Heart left ventricle (tissue), 13 donors: ENCODE measurements at regions not wholly inside any gene's neighbourhood (a gene's known extent, or its start where the extent isn't known, plus 50 kb on each side); places are given as distances from the start of the nearest gene placed in this dataset.

Source experiments
- POLR2A ChIP-seq, 2 donors: fragments of 450-650 bp; IDR thresholded peaks; one replicate each; pipeline ENCODE4 v1.6.1; 2017; ENCODE audit warnings: antibody characterized with exemption in 2 of 2, mild to moderate bottlenecking in 2 of 2, moderate library complexity in 2 of 2
- TF ChIP-seq, protein P1 (sequence below), 12 donors: fragments of 200-600 bp; sonication (generic) in 4 of 12; IDR thresholded peaks; one replicate each; pipeline versions ENCODE4 v1.5.0 to v1.8.0; 2018 to 2022; ENCODE audit warnings: antibody characterized with exemption in 12 of 12, mild to moderate bottlenecking in 5 of 12
- donor health status: ischemic (EF 13 %, LVEDD 7.1; RV severe dilation, severe dysfunction).
- donor health status: DM: no; HTN: yes; CAD: no.
- donor health status: DM: no; HTN: no; CAD: no.
- donor health status: ischemic (EF 25% LVEDD 6.9; RV normal size, moderate dysfunction).
- donor health status: ischemic (EF 25% LVEDD 5.7; RV mildly dilated, moderate dysfunction).
- donor health status: ischemic (EF 35%, LVEDD 5.7; RV mildly dilated, moderate dysfunction).
- donor health status: nonischemic (EF 11% LVEDD 7.7; RV severe dilation, severe dysfunction).
- donor health status: DM: yes; HTN: yes; CAD: no.
- donor health status: PGD.
- donor health status: ischemic (EF 29% LVEDD 5.4; RV normal size, mild dysfunction).
- donor health status: nonischemic (EF 23%, LVEDD 6.1; RV moderate dilation, normal function).

GRCh38 chr3:88239870-88240269 lies 90.1 kb downstream of the C3orf38 start:
- no peak for TF ChIP-seq POLR2A (IDR thresholded peaks at IDR 0.05)
- TF ChIP-seq, protein P1, sequence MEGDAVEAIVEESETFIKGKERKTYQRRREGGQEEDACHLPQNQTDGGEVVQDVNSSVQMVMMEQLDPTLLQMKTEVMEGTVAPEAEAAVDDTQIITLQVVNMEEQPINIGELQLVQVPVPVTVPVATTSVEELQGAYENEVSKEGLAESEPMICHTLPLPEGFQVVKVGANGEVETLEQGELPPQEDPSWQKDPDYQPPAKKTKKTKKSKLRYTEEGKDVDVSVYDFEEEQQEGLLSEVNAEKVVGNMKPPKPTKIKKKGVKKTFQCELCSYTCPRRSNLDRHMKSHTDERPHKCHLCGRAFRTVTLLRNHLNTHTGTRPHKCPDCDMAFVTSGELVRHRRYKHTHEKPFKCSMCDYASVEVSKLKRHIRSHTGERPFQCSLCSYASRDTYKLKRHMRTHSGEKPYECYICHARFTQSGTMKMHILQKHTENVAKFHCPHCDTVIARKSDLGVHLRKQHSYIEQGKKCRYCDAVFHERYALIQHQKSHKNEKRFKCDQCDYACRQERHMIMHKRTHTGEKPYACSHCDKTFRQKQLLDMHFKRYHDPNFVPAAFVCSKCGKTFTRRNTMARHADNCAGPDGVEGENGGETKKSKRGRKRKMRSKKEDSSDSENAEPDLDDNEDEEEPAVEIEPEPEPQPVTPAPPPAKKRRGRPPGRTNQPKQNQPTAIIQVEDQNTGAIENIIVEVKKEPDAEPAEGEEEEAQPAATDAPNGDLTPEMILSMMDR (IDR thresholded peaks at IDR 0.05): no peak
